ENCODE measurements at regions not wholly inside any gene's neighbourhood (a gene's known extent, or its start where the extent isn't known, plus 50 kb on each side); places are given as distances from the start of the nearest gene placed in this dataset.

DNA sequence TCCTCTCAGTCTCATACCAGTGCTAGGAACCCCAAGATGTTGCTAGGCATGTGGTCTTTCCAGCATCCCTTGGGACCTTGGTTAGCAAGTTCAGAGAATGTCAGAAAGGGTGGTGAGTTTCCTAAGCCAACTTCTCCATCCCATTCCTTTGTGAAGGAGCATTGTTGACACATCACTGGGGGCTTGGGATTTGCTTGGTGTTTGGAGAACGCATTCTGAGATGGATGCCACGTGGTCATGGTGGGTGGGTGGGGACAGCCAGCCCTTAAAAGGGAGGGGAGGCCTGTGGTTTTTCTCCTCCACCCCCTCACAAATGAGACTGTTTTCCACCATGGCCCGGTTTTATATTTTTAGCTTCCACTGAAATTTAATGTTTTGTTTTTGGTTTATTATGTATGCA, 83.3 kb upstream of the ZNF536 start:
- TF ChIP-seq POLR2AphosphoS5 (IDR thresholded peaks at IDR 0.05; ENCODE audit: control insufficient read depth, insufficient read depth, low read depth, low read length) = no peak
- TF ChIP-seq, protein P1, sequence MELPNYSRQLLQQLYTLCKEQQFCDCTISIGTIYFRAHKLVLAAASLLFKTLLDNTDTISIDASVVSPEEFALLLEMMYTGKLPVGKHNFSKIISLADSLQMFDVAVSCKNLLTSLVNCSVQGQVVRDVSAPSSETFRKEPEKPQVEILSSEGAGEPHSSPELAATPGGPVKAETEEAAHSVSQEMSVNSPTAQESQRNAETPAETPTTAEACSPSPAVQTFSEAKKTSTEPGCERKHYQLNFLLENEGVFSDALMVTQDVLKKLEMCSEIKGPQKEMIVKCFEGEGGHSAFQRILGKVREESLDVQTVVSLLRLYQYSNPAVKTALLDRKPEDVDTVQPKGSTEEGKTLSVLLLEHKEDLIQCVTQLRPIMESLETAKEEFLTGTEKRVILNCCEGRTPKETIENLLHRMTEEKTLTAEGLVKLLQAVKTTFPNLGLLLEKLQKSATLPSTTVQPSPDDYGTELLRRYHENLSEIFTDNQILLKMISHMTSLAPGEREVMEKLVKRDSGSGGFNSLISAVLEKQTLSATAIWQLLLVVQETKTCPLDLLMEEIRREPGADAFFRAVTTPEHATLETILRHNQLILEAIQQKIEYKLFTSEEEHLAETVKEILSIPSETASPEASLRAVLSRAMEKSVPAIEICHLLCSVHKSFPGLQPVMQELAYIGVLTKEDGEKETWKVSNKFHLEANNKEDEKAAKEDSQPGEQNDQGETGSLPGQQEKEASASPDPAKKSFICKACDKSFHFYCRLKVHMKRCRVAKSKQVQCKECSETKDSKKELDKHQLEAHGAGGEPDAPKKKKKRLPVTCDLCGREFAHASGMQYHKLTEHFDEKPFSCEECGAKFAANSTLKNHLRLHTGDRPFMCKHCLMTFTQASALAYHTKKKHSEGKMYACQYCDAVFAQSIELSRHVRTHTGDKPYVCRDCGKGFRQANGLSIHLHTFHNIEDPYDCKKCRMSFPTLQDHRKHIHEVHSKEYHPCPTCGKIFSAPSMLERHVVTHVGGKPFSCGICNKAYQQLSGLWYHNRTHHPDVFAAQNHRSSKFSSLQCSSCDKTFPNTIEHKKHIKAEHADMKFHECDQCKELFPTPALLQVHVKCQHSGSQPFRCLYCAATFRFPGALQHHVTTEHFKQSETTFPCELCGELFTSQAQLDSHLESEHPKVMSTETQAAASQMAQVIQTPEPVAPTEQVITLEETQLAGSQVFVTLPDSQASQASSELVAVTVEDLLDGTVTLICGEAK (IDR thresholded peaks at IDR 0.05) = no peak
- TF ChIP-seq, protein P1 (CRISPR knock-in tag; IDR thresholded peaks at IDR 0.05) = no peak
- no peak for TF ChIP-seq TGIF2 (CRISPR knock-in tag; IDR thresholded peaks at IDR 0.05)
- TF ChIP-seq, protein P2, sequence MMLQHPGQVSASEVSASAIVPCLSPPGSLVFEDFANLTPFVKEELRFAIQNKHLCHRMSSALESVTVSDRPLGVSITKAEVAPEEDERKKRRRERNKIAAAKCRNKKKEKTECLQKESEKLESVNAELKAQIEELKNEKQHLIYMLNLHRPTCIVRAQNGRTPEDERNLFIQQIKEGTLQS (IDR thresholded peaks at IDR 0.05) = no peak
- TF ChIP-seq, protein P2 (CRISPR knock-in tag; conservative IDR thresholded peaks at IDR 0.05) = no peak
- TF ChIP-seq EP400 (IDR thresholded peaks at IDR 0.05) = no peak
- no peak for TF ChIP-seq ZNF140 (CRISPR knock-in tag; IDR thresholded peaks at IDR 0.05)
- TF ChIP-seq, protein P3, sequence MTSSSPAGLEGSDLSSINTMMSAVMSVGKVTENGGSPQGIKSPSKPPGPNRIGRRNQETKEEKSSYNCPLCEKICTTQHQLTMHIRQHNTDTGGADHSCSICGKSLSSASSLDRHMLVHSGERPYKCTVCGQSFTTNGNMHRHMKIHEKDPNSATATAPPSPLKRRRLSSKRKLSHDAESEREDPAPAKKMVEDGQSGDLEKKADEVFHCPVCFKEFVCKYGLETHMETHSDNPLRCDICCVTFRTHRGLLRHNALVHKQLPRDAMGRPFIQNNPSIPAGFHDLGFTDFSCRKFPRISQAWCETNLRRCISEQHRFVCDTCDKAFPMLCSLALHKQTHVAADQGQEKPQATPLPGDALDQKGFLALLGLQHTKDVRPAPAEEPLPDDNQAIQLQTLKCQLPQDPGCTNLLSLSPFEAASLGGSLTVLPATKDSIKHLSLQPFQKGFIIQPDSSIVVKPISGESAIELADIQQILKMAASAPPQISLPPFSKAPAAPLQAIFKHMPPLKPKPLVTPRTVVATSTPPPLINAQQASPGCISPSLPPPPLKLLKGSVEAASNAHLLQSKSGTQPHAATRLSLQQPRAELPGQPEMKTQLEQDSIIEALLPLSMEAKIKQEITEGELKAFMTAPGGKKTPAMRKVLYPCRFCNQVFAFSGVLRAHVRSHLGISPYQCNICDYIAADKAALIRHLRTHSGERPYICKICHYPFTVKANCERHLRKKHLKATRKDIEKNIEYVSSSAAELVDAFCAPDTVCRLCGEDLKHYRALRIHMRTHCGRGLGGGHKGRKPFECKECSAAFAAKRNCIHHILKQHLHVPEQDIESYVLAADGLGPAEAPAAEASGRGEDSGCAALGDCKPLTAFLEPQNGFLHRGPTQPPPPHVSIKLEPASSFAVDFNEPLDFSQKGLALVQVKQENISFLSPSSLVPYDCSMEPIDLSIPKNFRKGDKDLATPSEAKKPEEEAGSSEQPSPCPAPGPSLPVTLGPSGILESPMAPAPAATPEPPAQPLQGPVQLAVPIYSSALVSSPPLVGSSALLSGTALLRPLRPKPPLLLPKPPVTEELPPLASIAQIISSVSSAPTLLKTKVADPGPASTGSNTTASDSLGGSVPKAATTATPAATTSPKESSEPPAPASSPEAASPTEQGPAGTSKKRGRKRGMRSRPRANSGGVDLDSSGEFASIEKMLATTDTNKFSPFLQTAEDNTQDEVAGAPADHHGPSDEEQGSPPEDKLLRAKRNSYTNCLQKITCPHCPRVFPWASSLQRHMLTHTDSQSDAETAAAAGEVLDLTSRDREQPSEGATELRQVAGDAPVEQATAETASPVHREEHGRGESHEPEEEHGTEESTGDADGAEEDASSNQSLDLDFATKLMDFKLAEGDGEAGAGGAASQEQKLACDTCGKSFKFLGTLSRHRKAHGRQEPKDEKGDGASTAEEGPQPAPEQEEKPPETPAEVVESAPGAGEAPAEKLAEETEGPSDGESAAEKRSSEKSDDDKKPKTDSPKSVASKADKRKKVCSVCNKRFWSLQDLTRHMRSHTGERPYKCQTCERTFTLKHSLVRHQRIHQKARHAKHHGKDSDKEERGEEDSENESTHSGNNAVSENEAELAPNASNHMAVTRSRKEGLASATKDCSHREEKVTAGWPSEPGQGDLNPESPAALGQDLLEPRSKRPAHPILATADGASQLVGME (CRISPR knock-in tag; IDR thresholded peaks at IDR 0.05) = no peak
- TF ChIP-seq DNMT1 (IDR thresholded peaks at IDR 0.05) = no peak
- no peak for TF ChIP-seq ZNF311 (CRISPR knock-in tag; IDR thresholded peaks at IDR 0.05)
- TF ChIP-seq, protein P4, sequence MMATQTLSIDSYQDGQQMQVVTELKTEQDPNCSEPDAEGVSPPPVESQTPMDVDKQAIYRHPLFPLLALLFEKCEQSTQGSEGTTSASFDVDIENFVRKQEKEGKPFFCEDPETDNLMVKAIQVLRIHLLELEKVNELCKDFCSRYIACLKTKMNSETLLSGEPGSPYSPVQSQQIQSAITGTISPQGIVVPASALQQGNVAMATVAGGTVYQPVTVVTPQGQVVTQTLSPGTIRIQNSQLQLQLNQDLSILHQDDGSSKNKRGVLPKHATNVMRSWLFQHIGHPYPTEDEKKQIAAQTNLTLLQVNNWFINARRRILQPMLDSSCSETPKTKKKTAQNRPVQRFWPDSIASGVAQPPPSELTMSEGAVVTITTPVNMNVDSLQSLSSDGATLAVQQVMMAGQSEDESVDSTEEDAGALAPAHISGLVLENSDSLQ (IDR thresholded peaks at IDR 0.05) = no peak

Measured in K562 (cell line).